K562 (cell line): ENCODE measurements at regions not wholly inside any gene's neighbourhood (a gene's known extent, or its start where the extent isn't known, plus 50 kb on each side); places are given as distances from the start of the nearest gene placed in this dataset.

Experiments
- BHLHE40 ChIP-seq: IDR thresholded peaks from 2 replicates; pipeline ENCODE4 v1.6.1; 2011; ENCODE audit warnings: low read length, improper control_type of control experiment
- CHCHD3 ChIP-seq: fragments of 250-450 bp; sonication (Bioruptor Pico); IDR thresholded peaks from 2 replicates; pipeline ENCODE4 v2.1.2; 2022; ENCODE audit warnings: mild to moderate bottlenecking
- CREB1 ChIP-seq, 2 experiments: sonication (generic) in 1 of 2; formaldehyde crosslinking in 1 of 2; IDR thresholded peaks; 2 replicates each; pipeline versions ENCODE4 v1.6.1 to v1.8.0; 2012 to 2022; ENCODE audit warnings: inconsistent platforms in 1 of 2, mild to moderate bottlenecking in 1 of 2, missing genetic modification reagents in 1 of 2, moderate library complexity in 1 of 2
- DACH1 ChIP-seq: fragments of 450-650 bp; IDR thresholded peaks from 2 replicates; pipeline ENCODE4 v1.6.1; 2018; ENCODE audit not compliant: partially characterized antibody
- FOXK2 ChIP-seq, 2 experiments: fragments of 450-650 bp; IDR thresholded peaks in 1 of 2; conservative IDR thresholded peaks in 1 of 2; 2 replicates each; pipeline ENCODE4 v1.6.1; 2016; ENCODE audit warnings: low read depth in 2 of 2, mild to moderate bottlenecking in 1 of 2
- HMG20A ChIP-seq: fragments of 450-650 bp; formaldehyde crosslinking; conservative IDR thresholded peaks from 2 replicates; pipeline ENCODE4 v1.4.0; 2020; ENCODE audit warnings: mild to moderate bottlenecking, mixed read lengths
- KLF6 ChIP-seq: fragments of 250-450 bp; sonication (Bioruptor Pico); IDR thresholded peaks from 2 replicates; pipeline ENCODE4 v1.4.0; 2020; ENCODE audit warnings: mild to moderate bottlenecking, moderate library complexity, borderline replicate concordance
- NFXL1 ChIP-seq: fragments of 450-650 bp; formaldehyde crosslinking; IDR thresholded peaks from 2 replicates; pipeline ENCODE4 v1.4.0; 2021; ENCODE audit warnings: mild to moderate bottlenecking
- PHF21A ChIP-seq: fragments of 450-650 bp; IDR thresholded peaks from 2 replicates; pipeline ENCODE4 v1.6.1; 2017; ENCODE audit warnings: low read depth, borderline replicate concordance
- POU5F1 ChIP-seq: fragments of 150-350 bp; IDR thresholded peaks from 2 replicates; pipeline ENCODE4 v1.6.1; 2014; ENCODE audit warnings: borderline replicate concordance, low read length, low read depth, mild to moderate bottlenecking; ENCODE audit not compliant: partially characterized antibody
- RFX5 ChIP-seq: IDR thresholded peaks from 2 replicates; pipeline ENCODE4 v1.6.1; 2011; ENCODE audit warnings: low read depth, mild to moderate bottlenecking, improper control_type of control experiment, low read length
- RNF2 ChIP-seq: sonication (generic); IDR thresholded peaks from 2 replicates; pipeline ENCODE4 v1.6.1; 2016
- SFPQ ChIP-seq: fragments of 200-400 bp; formaldehyde crosslinking; IDR thresholded peaks from 2 replicates; pipeline ENCODE4 v1.6.1; 2017; ENCODE audit warnings: mild to moderate bottlenecking, low read depth, low read length, moderate library complexity
- SP1 ChIP-seq: sonication (generic); formaldehyde crosslinking; IDR thresholded peaks from 2 replicates; pipeline ENCODE4 v1.8.1; 2022; ENCODE audit warnings: mild to moderate bottlenecking, missing genetic modification reagents
- TAL1 ChIP-seq: fragments of 450-650 bp; IDR thresholded peaks from 2 replicates; pipeline ENCODE4 v1.6.1; 2016; ENCODE audit warnings: mild to moderate bottlenecking
- TEAD1 ChIP-seq, 2 experiments: fragments of 450-650 bp in 1 of 2; sonication (generic) in 1 of 2; formaldehyde crosslinking; IDR thresholded peaks; 2 replicates each; pipeline versions ENCODE4 v1.4.0 to v1.8.0; 2020 to 2022; ENCODE audit warnings: mild to moderate bottlenecking in 2 of 2, missing genetic modification reagents in 1 of 2
- TRIM28 ChIP-seq: fragments of 450-650 bp; IDR thresholded peaks from 2 replicates; pipeline ENCODE4 v1.6.1; 2017
- U2AF1 ChIP-seq: fragments of 200-400 bp; formaldehyde crosslinking; optimal IDR thresholded peaks from 2 replicates; pipeline ENCODE3; 2017; ENCODE audit warnings: mild to moderate bottlenecking, low read depth, low read length, moderate library complexity
- ZBED1 ChIP-seq: IDR thresholded peaks from 2 replicates; pipeline ENCODE4 v1.6.1; 2014
- ZNF212 ChIP-seq: fragments of 450-650 bp; formaldehyde crosslinking; IDR thresholded peaks from 2 replicates; pipeline ENCODE4 v1.4.0; 2020; ENCODE audit warnings: mild to moderate bottlenecking
- ZNF282 ChIP-seq: sonication (generic); formaldehyde crosslinking; IDR thresholded peaks from 2 replicates; pipeline ENCODE4 v1.8.1; 2023; ENCODE audit warnings: missing genetic modification reagents
- ZNF3 ChIP-seq: fragments of 250-450 bp; sonication (Bioruptor Pico); IDR thresholded peaks from 2 replicates; pipeline ENCODE4 v1.5.0; 2021; ENCODE audit warnings: mild to moderate bottlenecking, moderate library complexity
- ZNF561 ChIP-seq: fragments of 450-650 bp; formaldehyde crosslinking; conservative IDR thresholded peaks from 2 replicates; pipeline ENCODE4 v1.4.0; 2020; ENCODE audit warnings: mild to moderate bottlenecking, moderate library complexity
- ZNF75A ChIP-seq: fragments of 450-650 bp; formaldehyde crosslinking; IDR thresholded peaks from 2 replicates; pipeline ENCODE4 v1.4.0; 2020; ENCODE audit warnings: mild to moderate bottlenecking
- ZNF785 ChIP-seq: fragments of 250-450 bp; sonication (Bioruptor Pico); IDR thresholded peaks from 2 replicates; pipeline ENCODE4 v1.4.0; 2020; ENCODE audit warnings: mild to moderate bottlenecking
- TF ChIP-seq, protein P1 (sequence below): IDR thresholded peaks from 3 replicates; pipeline ENCODE4 v1.6.1; 2011; ENCODE audit warnings: borderline replicate concordance, mild to moderate bottlenecking, moderate library complexity; ENCODE audit not compliant: insufficient read length; ENCODE audit errors: extremely low read depth

GRCh38 chr7:66493235-66494205 is 135.2 kb upstream of the KCTD7 start (continued):
- TF ChIP-seq DACH1, result no peak
- TF ChIP-seq PHF21A, result no peak
- TF ChIP-seq ZNF561 (CRISPR knock-in tag), result no peak
- no peak for TF ChIP-seq TAL1
- no peak for TF ChIP-seq ZNF3 (CRISPR knock-in tag)
- TF ChIP-seq NFXL1 (CRISPR knock-in tag), result no peak
- peak; percentile 56; the same call in 1 of the 2 replicates for TF ChIP-seq ZBED1
- TF ChIP-seq RFX5, result peak; percentile 50; the same call in 1 of the 2 replicates
- peak; percentile 77 for TF ChIP-seq FOXK2 (conservative IDR thresholded peaks at IDR 0.05 in 1 of 2, IDR thresholded peaks at IDR 0.05 in 1 of 2; ENCODE audit: low read depth in 2 of 2)
- no peak for TF ChIP-seq HMG20A (CRISPR knock-in tag)
- TF ChIP-seq U2AF1, result no peak
- TF ChIP-seq ZNF75A (CRISPR knock-in tag), result no peak
- peak; percentile 100 for TF ChIP-seq CREB1 (IDR thresholded peaks at IDR 0.05)
- peak; percentile 100 for TF ChIP-seq CREB1 (CRISPR knock-in tag; IDR thresholded peaks at IDR 0.05)
- no peak for TF ChIP-seq ZNF785 (CRISPR knock-in tag)
- TF ChIP-seq, protein P1, sequence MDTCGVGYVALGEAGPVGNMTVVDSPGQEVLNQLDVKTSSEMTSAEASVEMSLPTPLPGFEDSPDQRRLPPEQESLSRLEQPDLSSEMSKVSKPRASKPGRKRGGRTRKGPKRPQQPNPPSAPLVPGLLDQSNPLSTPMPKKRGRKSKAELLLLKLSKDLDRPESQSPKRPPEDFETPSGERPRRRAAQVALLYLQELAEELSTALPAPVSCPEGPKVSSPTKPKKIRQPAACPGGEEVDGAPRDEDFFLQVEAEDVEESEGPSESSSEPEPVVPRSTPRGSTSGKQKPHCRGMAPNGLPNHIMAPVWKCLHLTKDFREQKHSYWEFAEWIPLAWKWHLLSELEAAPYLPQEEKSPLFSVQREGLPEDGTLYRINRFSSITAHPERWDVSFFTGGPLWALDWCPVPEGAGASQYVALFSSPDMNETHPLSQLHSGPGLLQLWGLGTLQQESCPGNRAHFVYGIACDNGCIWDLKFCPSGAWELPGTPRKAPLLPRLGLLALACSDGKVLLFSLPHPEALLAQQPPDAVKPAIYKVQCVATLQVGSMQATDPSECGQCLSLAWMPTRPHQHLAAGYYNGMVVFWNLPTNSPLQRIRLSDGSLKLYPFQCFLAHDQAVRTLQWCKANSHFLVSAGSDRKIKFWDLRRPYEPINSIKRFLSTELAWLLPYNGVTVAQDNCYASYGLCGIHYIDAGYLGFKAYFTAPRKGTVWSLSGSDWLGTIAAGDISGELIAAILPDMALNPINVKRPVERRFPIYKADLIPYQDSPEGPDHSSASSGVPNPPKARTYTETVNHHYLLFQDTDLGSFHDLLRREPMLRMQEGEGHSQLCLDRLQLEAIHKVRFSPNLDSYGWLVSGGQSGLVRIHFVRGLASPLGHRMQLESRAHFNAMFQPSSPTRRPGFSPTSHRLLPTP, result no peak
- TF ChIP-seq BHLHE40, result peak; percentile 77
- no peak for TF ChIP-seq ZNF212
- TF ChIP-seq TEAD1 (CRISPR knock-in tag; IDR thresholded peaks at IDR 0.05), result peak in 1 of 2 experiments; percentile 40; a peak in 2 of 4 replicates
- TF ChIP-seq POU5F1, result no peak
- no peak for TF ChIP-seq ZNF282 (CRISPR knock-in tag)
- TF ChIP-seq SP1 (CRISPR knock-in tag), result peak; percentile 91
- no peak for TF ChIP-seq SFPQ
- TF ChIP-seq CHCHD3 (CRISPR knock-in tag), result no peak; the same call in 1 of the 2 replicates
- TF ChIP-seq KLF6 (CRISPR knock-in tag), result peak; percentile 64; the same call in 1 of the 2 replicates
- no peak for TF ChIP-seq TRIM28
- peak; percentile 78; the same call in 1 of the 2 replicates for TF ChIP-seq RNF2
